ENCODE measurements at regions not wholly inside any gene's neighbourhood (a gene's known extent, or its start where the extent isn't known, plus 50 kb on each side); places are given as distances from the start of the nearest gene placed in this dataset.

GRCh38 chr6:14716499-14717146 is 529.2 kb upstream of the JARID2 start:
- no peak for TF ChIP-seq ZFP3 (CRISPR knock-in tag; IDR thresholded peaks at IDR 0.05)
- TF ChIP-seq ARNTL (CRISPR knock-in tag; IDR thresholded peaks at IDR 0.05; ENCODE audit: borderline replicate concordance, low read depth), result no peak
